GM12878 (cell line): ENCODE measurements at regions not wholly inside any gene's neighbourhood (a gene's known extent, or its start where the extent isn't known, plus 50 kb on each side); places are given as distances from the start of the nearest gene placed in this dataset.

Experiments used
- ASH2L ChIP-seq: fragments of 300-600, 200-600 bp; sonication (generic); IDR thresholded peaks from 2 replicates; pipeline ENCODE4 v1.6.1; 2017; ENCODE audit warnings: low read depth, mild to moderate bottlenecking, borderline replicate concordance
- CEBPB ChIP-seq, 2 experiments: fragments of 150-350 bp in 1 of 2; IDR thresholded peaks; 2 replicates each; pipeline ENCODE4 v1.6.1; 2012 to 2014; ENCODE audit warnings: low read depth in 2 of 2, low read length in 2 of 2, borderline replicate concordance in 1 of 2, inconsistent platforms in 1 of 2
- EGR1 ChIP-seq, 2 experiments: IDR thresholded peaks; 1 replicate in 1 of 2; 2 replicates in 1 of 2; pipeline ENCODE4 v1.6.1; 2011 to 2012; ENCODE audit warnings: low read depth in 2 of 2, low read length in 2 of 2, borderline replicate concordance in 1 of 2, mild to moderate bottlenecking in 1 of 2, moderate library complexity in 1 of 2
- EZH2 ChIP-seq: IDR thresholded peaks from 2 replicates; pipeline ENCODE4 v1.6.1; 2012; ENCODE audit warnings: low read depth, mild to moderate bottlenecking, control low read depth, inconsistent platforms, low read length, borderline replicate concordance; ENCODE audit not compliant: control insufficient read depth
- JUND ChIP-seq: IDR thresholded peaks from 2 replicates; pipeline ENCODE4 v1.6.1; 2012; ENCODE audit warnings: low read depth, mild to moderate bottlenecking, low read length, improper control_type of control experiment, moderate library complexity
- MEF2A ChIP-seq: IDR thresholded peaks from 2 replicates; pipeline ENCODE4 v1.6.1; 2011; ENCODE audit warnings: low read depth, mild to moderate bottlenecking, low read length, moderate library complexity; ENCODE audit not compliant: insufficient read depth
- MXI1 ChIP-seq: fragments of 150-350 bp; IDR thresholded peaks from 2 replicates; pipeline ENCODE4 v1.6.1; 2011; ENCODE audit warnings: low read depth, mild to moderate bottlenecking, inconsistent platforms, low read length, improper control_type of control experiment
- NRF1 ChIP-seq: conservative IDR thresholded peaks from 2 replicates; pipeline ENCODE4 v1.6.1; 2011; ENCODE audit warnings: mild to moderate bottlenecking, low read depth, low read length, improper control_type of control experiment
- POLR2AphosphoS5 ChIP-seq: IDR thresholded peaks from 2 replicates; pipeline ENCODE4 v1.6.1; 2011; ENCODE audit warnings: mild to moderate bottlenecking, low read length, inconsistent platforms
- TF ChIP-seq, protein P1 (sequence below): IDR thresholded peaks from 2 replicates; pipeline ENCODE4 v1.6.1; 2012; ENCODE audit warnings: low read depth, low read length, improper control_type of control experiment
- TF ChIP-seq, protein P2 (sequence below): IDR thresholded peaks from 2 replicates; pipeline ENCODE4 v1.6.1; 2012; ENCODE audit warnings: mild to moderate bottlenecking, low read depth, low read length
- TF ChIP-seq, protein P3 (sequence below): IDR thresholded peaks from 2 replicates; pipeline ENCODE4 v1.6.1; 2011; ENCODE audit warnings: mild to moderate bottlenecking, low read depth, low read length, moderate library complexity; ENCODE audit not compliant: insufficient replicate concordance
- TF ChIP-seq, protein P4 (sequence below), 3 experiments: IDR thresholded peaks in 2 of 3; conservative IDR thresholded peaks in 1 of 3; 2 replicates each; pipeline ENCODE4 v1.5.1; 2011; ENCODE audit warnings: low read depth in 3 of 3, low read length in 3 of 3, mild to moderate bottlenecking in 3 of 3, control low read depth in 2 of 3, moderate library complexity in 2 of 3, inconsistent platforms in 1 of 3, mixed read lengths in 1 of 3; ENCODE audit not compliant: control insufficient read depth in 2 of 3, insufficient read depth in 1 of 3; ENCODE audit errors: extremely low read depth in 1 of 3

DNA sequence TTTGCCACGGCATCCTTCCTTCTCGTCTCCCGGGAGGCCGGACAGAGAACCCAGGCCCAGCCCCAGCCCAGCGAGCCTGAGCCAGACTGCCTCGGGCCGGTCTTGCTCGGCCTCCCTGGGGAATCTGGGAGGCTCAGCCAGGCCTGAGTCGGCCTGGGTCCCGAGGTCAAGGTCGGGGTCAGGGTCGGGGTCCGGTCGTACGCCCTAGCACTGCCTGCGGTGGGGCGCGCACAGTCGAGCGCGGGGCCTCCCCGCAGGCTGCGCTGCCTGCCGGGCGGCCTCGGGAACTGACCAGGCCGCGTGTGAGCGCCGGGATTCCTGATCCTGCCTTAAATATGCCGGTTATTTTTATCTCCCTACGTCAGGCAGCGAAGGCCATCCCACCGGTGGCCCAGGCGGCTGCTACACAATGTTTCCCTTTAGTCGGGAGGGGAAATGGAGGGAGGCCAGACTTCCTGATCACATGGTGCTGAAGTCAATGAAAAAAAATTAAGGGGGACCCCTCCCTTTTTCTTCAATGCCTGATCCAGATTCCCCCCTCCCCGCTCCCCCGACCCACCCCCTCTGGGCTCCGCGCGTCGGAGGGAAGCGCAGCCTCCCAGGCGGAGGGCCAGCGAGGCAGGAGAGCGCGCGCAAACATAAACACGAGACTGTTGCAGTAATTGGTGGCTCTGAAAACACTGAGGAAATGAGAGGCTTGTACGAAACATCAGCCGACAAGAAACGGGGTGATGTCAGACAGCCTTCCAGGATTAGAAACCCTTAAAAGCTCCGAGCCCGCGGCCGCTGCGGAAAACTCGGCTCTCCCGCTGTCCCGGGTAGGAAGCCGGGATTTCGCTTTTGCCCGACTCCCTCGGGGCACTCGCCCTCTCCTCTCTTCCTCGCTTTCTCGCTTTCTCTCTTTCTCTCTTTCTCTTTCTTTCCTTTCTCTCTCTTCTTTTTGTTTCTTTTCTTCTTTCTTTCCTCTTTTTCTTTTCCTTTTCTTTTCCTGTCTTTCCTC, 148.2 kb upstream of the KLF4 start:
- TF ChIP-seq, protein P1, sequence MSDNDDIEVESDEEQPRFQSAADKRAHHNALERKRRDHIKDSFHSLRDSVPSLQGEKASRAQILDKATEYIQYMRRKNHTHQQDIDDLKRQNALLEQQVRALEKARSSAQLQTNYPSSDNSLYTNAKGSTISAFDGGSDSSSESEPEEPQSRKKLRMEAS, result no peak
- TF ChIP-seq, protein P2, sequence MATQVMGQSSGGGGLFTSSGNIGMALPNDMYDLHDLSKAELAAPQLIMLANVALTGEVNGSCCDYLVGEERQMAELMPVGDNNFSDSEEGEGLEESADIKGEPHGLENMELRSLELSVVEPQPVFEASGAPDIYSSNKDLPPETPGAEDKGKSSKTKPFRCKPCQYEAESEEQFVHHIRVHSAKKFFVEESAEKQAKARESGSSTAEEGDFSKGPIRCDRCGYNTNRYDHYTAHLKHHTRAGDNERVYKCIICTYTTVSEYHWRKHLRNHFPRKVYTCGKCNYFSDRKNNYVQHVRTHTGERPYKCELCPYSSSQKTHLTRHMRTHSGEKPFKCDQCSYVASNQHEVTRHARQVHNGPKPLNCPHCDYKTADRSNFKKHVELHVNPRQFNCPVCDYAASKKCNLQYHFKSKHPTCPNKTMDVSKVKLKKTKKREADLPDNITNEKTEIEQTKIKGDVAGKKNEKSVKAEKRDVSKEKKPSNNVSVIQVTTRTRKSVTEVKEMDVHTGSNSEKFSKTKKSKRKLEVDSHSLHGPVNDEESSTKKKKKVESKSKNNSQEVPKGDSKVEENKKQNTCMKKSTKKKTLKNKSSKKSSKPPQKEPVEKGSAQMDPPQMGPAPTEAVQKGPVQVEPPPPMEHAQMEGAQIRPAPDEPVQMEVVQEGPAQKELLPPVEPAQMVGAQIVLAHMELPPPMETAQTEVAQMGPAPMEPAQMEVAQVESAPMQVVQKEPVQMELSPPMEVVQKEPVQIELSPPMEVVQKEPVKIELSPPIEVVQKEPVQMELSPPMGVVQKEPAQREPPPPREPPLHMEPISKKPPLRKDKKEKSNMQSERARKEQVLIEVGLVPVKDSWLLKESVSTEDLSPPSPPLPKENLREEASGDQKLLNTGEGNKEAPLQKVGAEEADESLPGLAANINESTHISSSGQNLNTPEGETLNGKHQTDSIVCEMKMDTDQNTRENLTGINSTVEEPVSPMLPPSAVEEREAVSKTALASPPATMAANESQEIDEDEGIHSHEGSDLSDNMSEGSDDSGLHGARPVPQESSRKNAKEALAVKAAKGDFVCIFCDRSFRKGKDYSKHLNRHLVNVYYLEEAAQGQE, result no peak
- TF ChIP-seq, protein P3, sequence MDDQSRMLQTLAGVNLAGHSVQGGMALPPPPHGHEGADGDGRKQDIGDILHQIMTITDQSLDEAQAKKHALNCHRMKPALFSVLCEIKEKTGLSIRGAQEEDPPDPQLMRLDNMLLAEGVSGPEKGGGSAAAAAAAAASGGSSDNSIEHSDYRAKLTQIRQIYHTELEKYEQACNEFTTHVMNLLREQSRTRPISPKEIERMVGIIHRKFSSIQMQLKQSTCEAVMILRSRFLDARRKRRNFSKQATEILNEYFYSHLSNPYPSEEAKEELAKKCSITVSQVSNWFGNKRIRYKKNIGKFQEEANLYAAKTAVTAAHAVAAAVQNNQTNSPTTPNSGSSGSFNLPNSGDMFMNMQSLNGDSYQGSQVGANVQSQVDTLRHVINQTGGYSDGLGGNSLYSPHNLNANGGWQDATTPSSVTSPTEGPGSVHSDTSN, result no peak
- TF ChIP-seq JUND, result no peak
- TF ChIP-seq, protein P4, sequence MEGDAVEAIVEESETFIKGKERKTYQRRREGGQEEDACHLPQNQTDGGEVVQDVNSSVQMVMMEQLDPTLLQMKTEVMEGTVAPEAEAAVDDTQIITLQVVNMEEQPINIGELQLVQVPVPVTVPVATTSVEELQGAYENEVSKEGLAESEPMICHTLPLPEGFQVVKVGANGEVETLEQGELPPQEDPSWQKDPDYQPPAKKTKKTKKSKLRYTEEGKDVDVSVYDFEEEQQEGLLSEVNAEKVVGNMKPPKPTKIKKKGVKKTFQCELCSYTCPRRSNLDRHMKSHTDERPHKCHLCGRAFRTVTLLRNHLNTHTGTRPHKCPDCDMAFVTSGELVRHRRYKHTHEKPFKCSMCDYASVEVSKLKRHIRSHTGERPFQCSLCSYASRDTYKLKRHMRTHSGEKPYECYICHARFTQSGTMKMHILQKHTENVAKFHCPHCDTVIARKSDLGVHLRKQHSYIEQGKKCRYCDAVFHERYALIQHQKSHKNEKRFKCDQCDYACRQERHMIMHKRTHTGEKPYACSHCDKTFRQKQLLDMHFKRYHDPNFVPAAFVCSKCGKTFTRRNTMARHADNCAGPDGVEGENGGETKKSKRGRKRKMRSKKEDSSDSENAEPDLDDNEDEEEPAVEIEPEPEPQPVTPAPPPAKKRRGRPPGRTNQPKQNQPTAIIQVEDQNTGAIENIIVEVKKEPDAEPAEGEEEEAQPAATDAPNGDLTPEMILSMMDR (IDR thresholded peaks at IDR 0.05 in 2 of 3, conservative IDR thresholded peaks at IDR 0.05 in 1 of 3; ENCODE audit: control insufficient read depth in 2 of 3, extremely low read depth in 1 of 3, insufficient read depth in 1 of 3, low read depth in 3 of 3, low read length in 3 of 3), result no peak
- TF ChIP-seq CEBPB (IDR thresholded peaks at IDR 0.05; ENCODE audit: borderline replicate concordance in 1 of 2, low read depth in 2 of 2, low read length in 2 of 2), result no peak
- TF ChIP-seq MXI1, result no peak
- no peak for TF ChIP-seq POLR2AphosphoS5
- TF ChIP-seq EZH2, result no peak
- no peak for TF ChIP-seq MEF2A
- TF ChIP-seq EGR1 (IDR thresholded peaks at IDR 0.05; ENCODE audit: borderline replicate concordance in 1 of 2, low read depth in 2 of 2, low read length in 2 of 2), result no peak
- no peak for TF ChIP-seq ASH2L
- TF ChIP-seq NRF1, result no peak
